IMR-90 (cell line): ENCODE measurements at regions not wholly inside any gene's neighbourhood (a gene's known extent, or its start where the extent isn't known, plus 50 kb on each side); places are given as distances from the start of the nearest gene placed in this dataset.

ENCODE experiments used
- ATAC-seq: fragments of 200-7000 bp; cut with Tn5 transposase; 2 replicates; pipeline ENCODE4 v1.9.1; 2020; ENCODE audit warnings: low read depth, mild to moderate bottlenecking, moderate library complexity
- BruUV-seq: library from RNA; stranded (reverse); fragments of 400-500 nt; replicated peaks from 2 replicates; lab custom pipeline; 2021; lab: Mats Ljungman, UMichigan
- CTCF ChIA-PET: fragments of 300-600 bp; formaldehyde crosslinking; extraction: SDS; loops from one replicate; lab custom pipeline; 2021; ENCODE audit warnings: antibody characterized with exemption; lab: Yijun Ruan, JAX
- POLR2A ChIA-PET: fragments of 300-600 bp; sonication (Branson Sonifier 250); formaldehyde crosslinking; loops from one replicate; lab custom pipeline; 2022; ENCODE audit warnings: antibody characterized with exemption; ENCODE audit not compliant: unreplicated experiment; lab: Charles Lee
- DNase-seq: peaks from one replicate; pipeline ENCODE4 v3.0.0; 2013
- H2AFZ ChIP-seq: replicated peaks from 2 replicates; pipeline ENCODE3; 2013; ENCODE audit warnings: low read length, mild to moderate bottlenecking; ENCODE audit not compliant: poor library complexity
- H2AK5ac ChIP-seq: 2 replicates; pipeline ENCODE4 v1.6.1; 2013; ENCODE audit warnings: low read depth, low read length, inconsistent platforms
- H2AK9ac ChIP-seq: replicated peaks from 2 replicates; pipeline ENCODE3; 2013; ENCODE audit warnings: mild to moderate bottlenecking, low read depth, low read length, moderate library complexity; ENCODE audit not compliant: poor library complexity
- H2BK120ac ChIP-seq: 2 replicates; pipeline ENCODE4 v1.6.1; 2013; ENCODE audit warnings: low read depth, low read length, inconsistent platforms
- H2BK15ac ChIP-seq: 3 replicates; pipeline ENCODE4 v1.6.1; 2013; ENCODE audit warnings: low read depth, low read length, inconsistent platforms
- H2BK20ac ChIP-seq: 2 replicates; pipeline ENCODE4 v1.6.1; 2013; ENCODE audit warnings: low read depth, mild to moderate bottlenecking, inconsistent platforms, low read length, moderate library complexity
- H2BK5ac ChIP-seq: 2 replicates; pipeline ENCODE4 v1.6.1; 2013; ENCODE audit warnings: mild to moderate bottlenecking, low read depth, low read length, inconsistent platforms; ENCODE audit not compliant: poor library complexity, severe bottlenecking
- H3K14ac ChIP-seq: replicated peaks from 2 replicates; pipeline ENCODE4 v1.6.1; 2013; ENCODE audit warnings: low read depth, low read length, inconsistent platforms
- H3K18ac ChIP-seq: 2 replicates; pipeline ENCODE4 v1.6.1; 2013; ENCODE audit warnings: low read depth, low read length, control low read depth
- H3K23ac ChIP-seq: 2 replicates; pipeline ENCODE4 v1.6.1; 2013; ENCODE audit warnings: low read depth, low read length, inconsistent platforms
- H3K27ac ChIP-seq: 2 replicates; pipeline ENCODE4 v1.5.1; 2013; ENCODE audit warnings: mild to moderate bottlenecking, control low read depth, low read length; ENCODE audit not compliant: insufficient read depth
- H3K27me3 ChIP-seq: 2 replicates; pipeline ENCODE4 v1.6.1; 2013; ENCODE audit warnings: low read length; ENCODE audit not compliant: control insufficient read depth, insufficient read depth
- H3K36me3 ChIP-seq: 2 replicates; pipeline ENCODE4 v1.6.1; 2013; ENCODE audit warnings: low read length, mixed read lengths; ENCODE audit not compliant: control insufficient read depth, insufficient read depth
- H3K4ac ChIP-seq: 2 replicates; pipeline ENCODE4 v1.6.1; 2013; ENCODE audit warnings: low read depth, low read length, inconsistent platforms
- H3K4me1 ChIP-seq: 2 replicates; pipeline ENCODE4 v1.6.1; 2013; ENCODE audit warnings: low read length, mixed read lengths; ENCODE audit not compliant: control insufficient read depth, insufficient read depth
- H3K4me2 ChIP-seq: 2 replicates; pipeline ENCODE4 v1.6.1; 2013; ENCODE audit warnings: low read depth, mild to moderate bottlenecking, control low read depth, low read length, moderate library complexity
- H3K4me3 ChIP-seq: 2 replicates; pipeline ENCODE4 v1.5.1; 2013; ENCODE audit warnings: low read depth, mild to moderate bottlenecking, control low read depth, low read length, moderate library complexity; ENCODE audit not compliant: insufficient read depth
- H3K56ac ChIP-seq: 2 replicates; pipeline ENCODE4 v1.6.1; 2013; ENCODE audit warnings: low read length, inconsistent platforms; ENCODE audit not compliant: insufficient read depth; ENCODE audit errors: extremely low read depth
- H3K79me1 ChIP-seq, 2 experiments: 2 replicates each; pipeline ENCODE4 v1.6.1; 2013; ENCODE audit warnings: low read length in 2 of 2, inconsistent platforms in 1 of 2, low read depth in 1 of 2
- H3K9ac ChIP-seq: 2 replicates; pipeline ENCODE4 v1.6.1; 2013; ENCODE audit warnings: low read depth, low read length, control low read depth
- H3K9me1 ChIP-seq: 2 replicates; pipeline ENCODE4 v1.6.1; 2013; ENCODE audit warnings: low read length, inconsistent platforms; ENCODE audit not compliant: insufficient read depth
- H3K9me3 ChIP-seq: 2 replicates; pipeline ENCODE4 v1.6.1; 2013; ENCODE audit warnings: low read length; ENCODE audit not compliant: control insufficient read depth, insufficient read depth
- H4K20me1 ChIP-seq: 2 replicates; pipeline ENCODE4 v1.6.1; 2013; ENCODE audit warnings: low read length, inconsistent platforms; ENCODE audit not compliant: insufficient read depth
- H4K5ac ChIP-seq: 2 replicates; pipeline ENCODE4 v1.6.1; 2013; ENCODE audit warnings: mild to moderate bottlenecking, low read depth, low read length, control low read depth
- H4K8ac ChIP-seq, 2 experiments: 2 replicates each; pipeline ENCODE4 v1.6.1; 2013; ENCODE audit warnings: low read depth in 2 of 2, low read length in 2 of 2, control low read depth in 1 of 2, inconsistent platforms in 1 of 2
- H4K91ac ChIP-seq: 2 replicates; pipeline ENCODE4 v1.6.1; 2013; ENCODE audit warnings: low read depth, low read length, inconsistent platforms; ENCODE audit not compliant: insufficient read depth
- BHLHE40 ChIP-seq: fragments of 150-350 bp; IDR thresholded peaks from 2 replicates; pipeline ENCODE4 v1.6.1; 2016; ENCODE audit warnings: mild to moderate bottlenecking, low read depth, low read length
- CEBPB ChIP-seq: IDR thresholded peaks from 2 replicates; pipeline ENCODE4 v1.6.1; 2012; ENCODE audit warnings: low read depth, low read length, improper control_type of control experiment
- FOS ChIP-seq: fragments of 150-350 bp; IDR thresholded peaks from 2 replicates; pipeline ENCODE4 v1.6.1; 2016; ENCODE audit warnings: low read depth, low read length
- MAZ ChIP-seq: IDR thresholded peaks from 2 replicates; pipeline ENCODE4 v1.6.1; 2012; ENCODE audit warnings: low read depth, mild to moderate bottlenecking, low read length, improper control_type of control experiment, moderate library complexity, borderline replicate concordance
- NFE2L2 ChIP-seq: fragments of 150-350 bp; IDR thresholded peaks from 2 replicates; pipeline ENCODE4 v1.6.1; 2016; ENCODE audit warnings: low read depth, mild to moderate bottlenecking, low read length
- RFX5 ChIP-seq: IDR thresholded peaks from 2 replicates; pipeline ENCODE4 v1.8.0; 2012; ENCODE audit warnings: low read depth, mild to moderate bottlenecking, low read length, moderate library complexity
- SMC3 ChIP-seq: fragments of 150-350 bp; IDR thresholded peaks from 2 replicates; pipeline ENCODE4 v1.6.1; 2016; ENCODE audit warnings: low read depth, mild to moderate bottlenecking, antibody characterized with exemption, low read length, moderate library complexity
- WGBS, 2 experiments: methylation state at CpG; one replicate each; pipeline versions ENCODE4 v1.1.5 to v1.1.7; 2013; ENCODE audit warnings: missing lambda C conversion rate in 2 of 2; ENCODE audit not compliant: insufficient read length in 1 of 2; ENCODE audit errors: extremely low coverage in 2 of 2; 5-methylcytosine and 5-hydroxymethylcytosine counted together
- dilution Hi-C: fragments of 300-500 bp; cut with HindIII; formaldehyde crosslinking; loops from one replicate; pipeline ENCODE4 v1.14.3; 2018; ENCODE audit warnings: low sequenced_read_pairs; ENCODE audit not compliant: unreplicated experiment
- in situ Hi-C: fragments of 300-500 bp; cut with MboI; formaldehyde crosslinking; loops from 3 replicates; pipeline ENCODE4 v1.14.3; 2019; ENCODE audit warnings: low sequenced_read_pairs, inconsistent platforms, mixed read lengths
- intact Hi-C: fragments of 100-400 bp; cut with micrococcal nuclease; formaldehyde crosslinking; loops from 2 replicates; pipeline ENCODE4 v1.10.0; 2022
- TF ChIP-seq, protein P1 (sequence below): conservative IDR thresholded peaks from 2 replicates; pipeline ENCODE4 v1.5.1; 2012; ENCODE audit warnings: mild to moderate bottlenecking, low read depth, low read length, improper control_type of control experiment
- TF ChIP-seq, protein P2 (sequence below): fragments of 150-350 bp; IDR thresholded peaks from 2 replicates; pipeline ENCODE4 v1.6.1; 2017; ENCODE audit warnings: mild to moderate bottlenecking, antibody characterized with exemption, low read length, low read depth

DNA sequence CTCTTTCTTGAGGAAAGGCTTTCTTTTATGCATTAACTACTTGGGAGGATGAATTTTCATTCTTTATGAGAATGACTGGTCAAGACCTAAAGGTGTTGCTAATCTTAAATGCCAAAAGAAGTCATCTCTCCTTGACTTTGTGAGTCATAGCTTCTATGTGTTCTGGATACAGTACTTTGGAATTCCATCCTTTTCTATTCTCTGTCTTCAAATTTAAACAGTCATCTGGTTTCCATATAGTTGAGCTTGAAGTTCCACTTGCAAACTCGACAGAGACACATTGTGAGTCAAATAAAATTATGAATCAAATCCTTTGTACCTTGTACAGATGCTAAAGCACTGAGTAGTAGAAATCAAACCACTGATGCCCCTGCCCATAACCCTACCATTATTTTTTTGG lies 271.9 kb upstream of the PMFBP1 start:
- no peak overlapping the region for H2BK5ac ChIP-seq
- H2BK120ac ChIP-seq = no peak overlapping the region
- no TSS peak for BruUV-seq
- no peak overlapping the region for H2AFZ ChIP-seq
- H3K14ac ChIP-seq = no peak overlapping the region
- intact Hi-C loops (no loop called here), dilution Hi-C loops (no loop called here), in situ Hi-C loops (no loop called here)
- H3K36me3 ChIP-seq = no peaks in the 10 kb centered on the region
- ChIA-PET POLR2A (no interaction called here), CTCF (interaction anchor here (0.6 to 1.2 kb wide), 2 partner anchors 23 to 32 kb away, joined by 3 read pairs; no protein-coding TSS in a partner anchor)
- no peaks in the 10 kb centered on the region for H4K20me1 ChIP-seq
- H4K5ac ChIP-seq = no peak overlapping the region
- no peak for TF ChIP-seq FOS
- TF ChIP-seq, protein P1, sequence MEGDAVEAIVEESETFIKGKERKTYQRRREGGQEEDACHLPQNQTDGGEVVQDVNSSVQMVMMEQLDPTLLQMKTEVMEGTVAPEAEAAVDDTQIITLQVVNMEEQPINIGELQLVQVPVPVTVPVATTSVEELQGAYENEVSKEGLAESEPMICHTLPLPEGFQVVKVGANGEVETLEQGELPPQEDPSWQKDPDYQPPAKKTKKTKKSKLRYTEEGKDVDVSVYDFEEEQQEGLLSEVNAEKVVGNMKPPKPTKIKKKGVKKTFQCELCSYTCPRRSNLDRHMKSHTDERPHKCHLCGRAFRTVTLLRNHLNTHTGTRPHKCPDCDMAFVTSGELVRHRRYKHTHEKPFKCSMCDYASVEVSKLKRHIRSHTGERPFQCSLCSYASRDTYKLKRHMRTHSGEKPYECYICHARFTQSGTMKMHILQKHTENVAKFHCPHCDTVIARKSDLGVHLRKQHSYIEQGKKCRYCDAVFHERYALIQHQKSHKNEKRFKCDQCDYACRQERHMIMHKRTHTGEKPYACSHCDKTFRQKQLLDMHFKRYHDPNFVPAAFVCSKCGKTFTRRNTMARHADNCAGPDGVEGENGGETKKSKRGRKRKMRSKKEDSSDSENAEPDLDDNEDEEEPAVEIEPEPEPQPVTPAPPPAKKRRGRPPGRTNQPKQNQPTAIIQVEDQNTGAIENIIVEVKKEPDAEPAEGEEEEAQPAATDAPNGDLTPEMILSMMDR = no peak
- no peak for TF ChIP-seq NFE2L2
- TF ChIP-seq BHLHE40 = no peak
- TF ChIP-seq RFX5 = no peak
- no peak for TF ChIP-seq CEBPB
- no peak for TF ChIP-seq MAZ
- TF ChIP-seq, protein P2, sequence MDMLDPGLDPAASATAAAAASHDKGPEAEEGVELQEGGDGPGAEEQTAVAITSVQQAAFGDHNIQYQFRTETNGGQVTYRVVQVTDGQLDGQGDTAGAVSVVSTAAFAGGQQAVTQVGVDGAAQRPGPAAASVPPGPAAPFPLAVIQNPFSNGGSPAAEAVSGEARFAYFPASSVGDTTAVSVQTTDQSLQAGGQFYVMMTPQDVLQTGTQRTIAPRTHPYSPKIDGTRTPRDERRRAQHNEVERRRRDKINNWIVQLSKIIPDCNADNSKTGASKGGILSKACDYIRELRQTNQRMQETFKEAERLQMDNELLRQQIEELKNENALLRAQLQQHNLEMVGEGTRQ = no peak
- TF ChIP-seq SMC3 = no peak
- H2AK9ac ChIP-seq = no peak overlapping the region
- DNase-seq (peak; percentile 18), ATAC-seq (no peak)
- H3K23ac ChIP-seq = no peak overlapping the region
- H3K27ac ChIP-seq = no peak overlapping the region
- WGBS, 2 experiments = no CpG with 5 or more reads among the region's 1 CpG
- H3K79me1 ChIP-seq = no peaks in the 10 kb centered on the region
- no peak overlapping the region for H3K4me3 ChIP-seq
- no peak overlapping the region for H3K9ac ChIP-seq
- H2BK20ac ChIP-seq = no peak overlapping the region
- H3K27me3 ChIP-seq = no peaks in the 10 kb centered on the region
- H3K4me2 ChIP-seq = no peak overlapping the region
- no peak overlapping the region for H3K18ac ChIP-seq
- no peaks in the 10 kb centered on the region for H3K9me3 ChIP-seq
- H2AK5ac ChIP-seq = no peak overlapping the region
- no peak overlapping the region for H3K4ac ChIP-seq
- no peak overlapping the region for H3K56ac ChIP-seq
- H3K4me1 ChIP-seq = no peaks in the 10 kb centered on the region
- no peak overlapping the region for H4K91ac ChIP-seq
- H4K8ac ChIP-seq = no peak overlapping the region
- H2BK15ac ChIP-seq = no peak overlapping the region
- H3K9me1 ChIP-seq = no peaks in the 10 kb centered on the region
